ENCODE measurements at regions not wholly inside any gene's neighbourhood (a gene's known extent, or its start where the extent isn't known, plus 50 kb on each side); places are given as distances from the start of the nearest gene placed in this dataset.

GRCh38 chr2:21420553-21421335, 297.0 kb downstream of the TDRD15 start:
- TF ChIP-seq SIN3A (IDR thresholded peaks at IDR 0.05; ENCODE audit: borderline replicate concordance, insufficient read depth, low read length) (no peak), TAF1 (IDR thresholded peaks at IDR 0.05; ENCODE audit: borderline replicate concordance, insufficient read depth, low read length) (no peak), POLR2AphosphoS5 (IDR thresholded peaks at IDR 0.05; ENCODE audit: low read depth, low read length) (no peak), REST (IDR thresholded peaks at IDR 0.05; ENCODE audit: insufficient read depth in 1 of 2, low read depth in 2 of 2, low read length in 2 of 2) (no peak), FOXP2 (optimal IDR thresholded peaks at IDR 0.05; ENCODE audit: borderline replicate concordance, extremely low read depth, extremely low read length, insufficient read depth) (no peak)

DNA sequence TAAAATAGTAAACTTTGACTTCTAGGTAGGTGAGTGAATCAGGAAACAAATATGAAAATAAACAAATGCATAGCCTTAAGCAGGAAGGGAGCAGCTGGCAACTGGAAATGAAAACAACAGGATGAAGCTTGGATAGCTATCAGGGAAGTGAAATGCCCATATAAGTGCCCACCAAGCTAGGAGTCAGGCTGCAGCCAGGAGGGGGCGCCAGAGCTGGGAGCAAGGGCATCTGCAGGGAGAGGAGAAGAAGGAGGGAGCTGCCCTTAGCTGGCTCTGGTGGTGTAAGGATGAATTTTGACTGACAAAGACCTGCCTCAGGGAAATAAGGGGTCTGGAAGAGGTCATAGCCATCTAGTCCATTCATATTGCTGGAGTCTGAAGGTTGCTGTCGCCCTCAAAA, 298.3 kb downstream of the TDRD15 start:
- TF ChIP-seq FOXP2 (optimal IDR thresholded peaks at IDR 0.05; ENCODE audit: borderline replicate concordance, extremely low read depth, extremely low read length, insufficient read depth) (no peak), POLR2AphosphoS5 (IDR thresholded peaks at IDR 0.05; ENCODE audit: low read depth, low read length) (no peak), SIN3A (IDR thresholded peaks at IDR 0.05; ENCODE audit: borderline replicate concordance, insufficient read depth, low read length) (no peak), REST (IDR thresholded peaks at IDR 0.05; ENCODE audit: insufficient read depth in 1 of 2, low read depth in 2 of 2, low read length in 2 of 2) (no peak), TAF1 (IDR thresholded peaks at IDR 0.05; ENCODE audit: borderline replicate concordance, insufficient read depth, low read length) (no peak)

DNA sequence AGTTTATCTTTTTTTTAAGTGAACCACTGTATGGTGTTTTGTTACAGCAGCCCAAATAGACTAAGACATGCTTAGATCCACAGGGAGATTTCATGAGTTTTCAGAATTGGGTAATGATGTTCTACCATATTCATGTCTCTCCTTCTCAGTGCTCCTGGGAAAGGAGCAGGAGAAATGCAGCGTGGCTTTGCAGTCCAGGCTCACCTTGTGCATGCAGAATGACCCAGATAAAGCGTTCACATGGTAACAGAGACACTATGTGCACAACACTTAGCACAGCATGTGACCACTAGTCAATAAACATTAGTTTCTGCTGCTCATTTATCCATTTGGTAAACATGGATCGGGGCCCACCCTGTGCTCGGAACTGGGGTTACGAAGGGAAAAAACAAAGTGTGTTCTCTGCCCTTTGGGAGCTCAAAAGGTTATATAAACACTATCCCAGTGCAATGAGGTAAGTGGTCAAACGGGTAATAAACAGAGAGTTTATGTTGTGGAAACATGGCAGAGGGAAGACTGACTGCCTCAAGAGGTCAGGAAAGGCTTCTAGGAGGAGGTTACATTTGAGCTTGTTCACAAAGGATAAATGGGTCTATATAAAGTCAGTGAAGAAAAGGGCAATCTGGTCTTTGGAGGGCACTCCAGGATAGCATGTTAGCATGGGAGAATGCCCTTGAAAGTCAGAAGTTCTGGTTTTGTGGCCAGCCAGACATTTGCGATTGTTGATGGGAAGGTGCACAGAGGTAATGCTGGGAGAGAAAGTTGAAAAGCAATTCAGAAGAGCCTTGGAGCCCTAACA, 299.2 kb downstream of the TDRD15 start:
- TF ChIP-seq REST (IDR thresholded peaks at IDR 0.05; ENCODE audit: insufficient read depth in 1 of 2, low read depth in 2 of 2, low read length in 2 of 2) = no peak
- TF ChIP-seq TAF1 (IDR thresholded peaks at IDR 0.05; ENCODE audit: borderline replicate concordance, insufficient read depth, low read length) = no peak
- no peak for TF ChIP-seq FOXP2 (optimal IDR thresholded peaks at IDR 0.05; ENCODE audit: borderline replicate concordance, extremely low read depth, extremely low read length, insufficient read depth)
- TF ChIP-seq POLR2AphosphoS5 (IDR thresholded peaks at IDR 0.05; ENCODE audit: low read depth, low read length) = no peak
- TF ChIP-seq SIN3A (IDR thresholded peaks at IDR 0.05; ENCODE audit: borderline replicate concordance, insufficient read depth, low read length) = no peak

- TF ChIP-seq REST (IDR thresholded peaks at IDR 0.05; ENCODE audit: insufficient read depth in 1 of 2, low read depth in 2 of 2, low read length in 2 of 2) (no peak), TAF1 (IDR thresholded peaks at IDR 0.05; ENCODE audit: borderline replicate concordance, insufficient read depth, low read length) (no peak), FOXP2 (optimal IDR thresholded peaks at IDR 0.05; ENCODE audit: borderline replicate concordance, extremely low read depth, extremely low read length, insufficient read depth) (no peak), POLR2AphosphoS5 (IDR thresholded peaks at IDR 0.05; ENCODE audit: low read depth, low read length) (no peak), SIN3A (IDR thresholded peaks at IDR 0.05; ENCODE audit: borderline replicate concordance, insufficient read depth, low read length) (no peak)
These were observed 300.1 kb downstream of the TDRD15 start for GRCh38 chr2:21423854-21424253.

All from PFSK-1 (cell line).